Mammary epithelial cell (primary cell): ENCODE measurements at regions not wholly inside any gene's neighbourhood (a gene's known extent, or its start where the extent isn't known, plus 50 kb on each side); places are given as distances from the start of the nearest gene placed in this dataset.

Experiments
- CTCF ChIP-seq, 2 donors: IDR thresholded peaks in 1 of 2; conservative IDR thresholded peaks in 1 of 2; 2 replicates each; pipeline ENCODE4 v1.5.1; 2011 to 2012; ENCODE audit warnings: inconsistent platforms in 2 of 2, low read length in 2 of 2, mild to moderate bottlenecking in 2 of 2, control low read depth in 1 of 2, low read depth in 1 of 2; ENCODE audit not compliant: insufficient read depth in 1 of 2; ENCODE audit errors: extremely low read depth in 1 of 2
- EZH2 ChIP-seq: IDR thresholded peaks from 2 replicates; pipeline ENCODE4 v1.6.1; 2012; ENCODE audit warnings: low read length, inconsistent platforms, borderline replicate concordance

- TF ChIP-seq CTCF (conservative IDR thresholded peaks at IDR 0.05 in 1 of 2, IDR thresholded peaks at IDR 0.05 in 1 of 2; ENCODE audit: extremely low read depth in 1 of 2, insufficient read depth in 1 of 2, low read depth in 1 of 2, low read length in 2 of 2) (no peak), EZH2 (no peak)
Observed at GRCh38 chr21:32894321-32894720, 122.8 kb upstream of the PAXBP1 start.
